Mesendoderm (in vitro differentiated cells): ENCODE measurements at regions not wholly inside any gene's neighbourhood (a gene's known extent, or its start where the extent isn't known, plus 50 kb on each side); places are given as distances from the start of the nearest gene placed in this dataset.

ENCODE experiments used
- DNase-seq: peaks from one replicate; pipeline ENCODE4 v3.0.0; 2013
- H2AK5ac ChIP-seq: 2 replicates; pipeline ENCODE4 v1.6.1; 2013; ENCODE audit warnings: low read length, inconsistent platforms
- H2BK120ac ChIP-seq: 2 replicates; pipeline ENCODE4 v1.6.1; 2013; ENCODE audit warnings: low read depth, mild to moderate bottlenecking, low read length, moderate library complexity, mixed read lengths
- H2BK15ac ChIP-seq: replicated peaks from 2 replicates; pipeline ENCODE4 v1.6.1; 2013; ENCODE audit warnings: low read depth, mild to moderate bottlenecking, moderate library complexity
- H2BK5ac ChIP-seq: 2 replicates; pipeline ENCODE4 v1.6.1; 2013; ENCODE audit warnings: low read length, inconsistent platforms
- H3K18ac ChIP-seq: 2 replicates; pipeline ENCODE4 v1.6.1; 2013; ENCODE audit warnings: mild to moderate bottlenecking, low read length, mixed read lengths
- H3K23ac ChIP-seq: one replicate; pipeline ENCODE4 v1.6.1; 2013; ENCODE audit warnings: low read length
- H3K27ac ChIP-seq: 2 replicates; pipeline ENCODE4 v1.5.1; 2013; ENCODE audit warnings: low read depth, mild to moderate bottlenecking, inconsistent platforms, low read length, moderate library complexity
- H3K27me3 ChIP-seq: 2 replicates; pipeline ENCODE4 v1.6.1; 2013; ENCODE audit warnings: low read length, control low read depth, mild to moderate bottlenecking, inconsistent platforms; ENCODE audit not compliant: insufficient read depth, poor library complexity
- H3K36me3 ChIP-seq: 2 replicates; pipeline ENCODE4 v1.6.1; 2013; ENCODE audit warnings: low read length, inconsistent platforms; ENCODE audit not compliant: control insufficient read depth, insufficient read depth
- H3K4ac ChIP-seq: one replicate; pipeline ENCODE4 v1.6.1; 2013; ENCODE audit warnings: low read depth, mild to moderate bottlenecking, low read length, moderate library complexity
- H3K4me1 ChIP-seq: 2 replicates; pipeline ENCODE4 v1.6.1; 2013; ENCODE audit warnings: low read depth, low read length, inconsistent platforms; ENCODE audit not compliant: control insufficient read depth
- H3K4me2 ChIP-seq: 2 replicates; pipeline ENCODE4 v1.6.1; 2013; ENCODE audit warnings: low read length
- H3K4me3 ChIP-seq: 2 replicates; pipeline ENCODE4 v1.5.1; 2013; ENCODE audit warnings: mild to moderate bottlenecking, low read length
- H3K56ac ChIP-seq: one replicate; pipeline ENCODE4 v1.6.1; 2013; ENCODE audit warnings: low read length
- H3K79me1 ChIP-seq: 2 replicates; pipeline ENCODE4 v1.6.1; 2013; ENCODE audit warnings: low read length, inconsistent platforms
- H3K79me2 ChIP-seq: 2 replicates; pipeline ENCODE4 v1.6.1; 2013; ENCODE audit warnings: mild to moderate bottlenecking, low read length; ENCODE audit not compliant: control insufficient read depth, insufficient read depth
- H3K9ac ChIP-seq: 2 replicates; pipeline ENCODE4 v1.6.1; 2013; ENCODE audit warnings: low read length, inconsistent platforms
- H4K5ac ChIP-seq: one replicate; pipeline ENCODE4 v1.6.1; 2013; ENCODE audit warnings: low read length
- H4K8ac ChIP-seq: one replicate; pipeline ENCODE4 v1.6.1; 2013; ENCODE audit warnings: low read depth, mild to moderate bottlenecking, control low read depth, low read length, moderate library complexity
- WGBS: extraction: QIAGEN DNeasy Blood & Tissue Kit; methylation state at CpG from one replicate; pipeline ENCODE4 v1.1.7; 2013; ENCODE audit warnings: low lambda C conversion rate, missing lambda C conversion rate; ENCODE audit not compliant: insufficient coverage; ENCODE audit errors: extremely low coverage; 5-methylcytosine and 5-hydroxymethylcytosine counted together

- no peaks in the 10 kb centered on the region for H3K27me3 ChIP-seq
- no peak overlapping the region for H3K18ac ChIP-seq
- DNase-seq = no peak
- no peak overlapping the region for H4K8ac ChIP-seq
- no peaks in the 10 kb centered on the region for H3K79me1 ChIP-seq
- no peak overlapping the region for H3K4ac ChIP-seq
- H3K56ac ChIP-seq = no peak overlapping the region
- H2BK120ac ChIP-seq = no peak overlapping the region
- H4K5ac ChIP-seq = no peak overlapping the region
- no peak overlapping the region for H2AK5ac ChIP-seq
- no peak overlapping the region for H3K4me2 ChIP-seq
- no peak overlapping the region for H3K27ac ChIP-seq
- no peak overlapping the region for H3K9ac ChIP-seq
- H3K4me3 ChIP-seq = no peak overlapping the region
- no peak overlapping the region for H3K23ac ChIP-seq
- no peaks in the 10 kb centered on the region for H3K36me3 ChIP-seq
- no peak overlapping the region for H2BK15ac ChIP-seq
- H3K4me1 ChIP-seq = no peaks in the 10 kb centered on the region
- H3K79me2 ChIP-seq = no peaks in the 10 kb centered on the region
- H2BK5ac ChIP-seq = no peak overlapping the region
Measured at GRCh38 chr2:7593360-7593759, 676.1 kb downstream of the RNF144A start.

DNA sequence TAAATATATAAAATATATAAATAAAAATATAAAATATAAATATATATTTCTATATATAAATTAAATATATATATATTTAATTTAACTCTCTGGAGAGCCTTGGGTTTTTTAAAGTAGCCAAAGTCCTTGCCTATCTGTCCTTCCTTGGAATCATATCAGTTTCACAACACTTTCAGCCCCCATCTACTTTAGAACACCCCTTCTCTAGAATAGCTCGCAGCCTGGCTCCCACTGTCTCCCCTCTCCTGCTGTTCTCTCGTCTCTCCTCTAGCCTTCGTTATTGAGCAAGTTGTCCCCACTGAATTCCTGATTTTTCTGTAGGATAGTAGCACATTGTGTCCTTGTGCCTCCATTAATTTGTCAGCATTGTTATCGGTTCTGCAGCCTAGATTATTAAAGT is 677.0 kb downstream of the RNF144A start:
- H3K27ac ChIP-seq = no peak overlapping the region
- no peak overlapping the region for H2BK120ac ChIP-seq
- H2BK5ac ChIP-seq = no peak overlapping the region
- no peaks in the 10 kb centered on the region for H3K27me3 ChIP-seq
- no peak overlapping the region for H2BK15ac ChIP-seq
- no peak overlapping the region for H3K4me2 ChIP-seq
- DNase-seq = peak; percentile 8
- H3K9ac ChIP-seq = no peak overlapping the region
- H3K79me1 ChIP-seq = no peaks in the 10 kb centered on the region
- H3K18ac ChIP-seq = no peak overlapping the region
- H3K23ac ChIP-seq = no peak overlapping the region
- H2AK5ac ChIP-seq = no peak overlapping the region
- no peak overlapping the region for H4K5ac ChIP-seq
- H4K8ac ChIP-seq = no peak overlapping the region
- H3K4me3 ChIP-seq = no peak overlapping the region
- H3K79me2 ChIP-seq = no peaks in the 10 kb centered on the region
- no CpG with 5 or more reads among the region's 4 CpGs for WGBS
- no peak overlapping the region for H3K56ac ChIP-seq
- no peak overlapping the region for H3K4ac ChIP-seq
- H3K36me3 ChIP-seq = no peaks in the 10 kb centered on the region
- H3K4me1 ChIP-seq = no peaks in the 10 kb centered on the region

GRCh38 chr2:7595206-7595605 is 678.0 kb downstream of the RNF144A start:
- H4K8ac ChIP-seq = no peak overlapping the region
- no CpG with 5 or more reads among the region's 3 CpGs for WGBS
- H3K79me1 ChIP-seq = no peaks in the 10 kb centered on the region
- H2BK15ac ChIP-seq = no peak overlapping the region
- H3K36me3 ChIP-seq = no peaks in the 10 kb centered on the region
- no peaks in the 10 kb centered on the region for H3K4me1 ChIP-seq
- no peak overlapping the region for H4K5ac ChIP-seq
- no peak overlapping the region for H2AK5ac ChIP-seq
- H3K4me2 ChIP-seq = no peak overlapping the region
- H3K4ac ChIP-seq = no peak overlapping the region
- no peaks in the 10 kb centered on the region for H3K79me2 ChIP-seq
- no peak overlapping the region for H3K56ac ChIP-seq
- no peak overlapping the region for H3K4me3 ChIP-seq
- no peak overlapping the region for H2BK120ac ChIP-seq
- H2BK5ac ChIP-seq = no peak overlapping the region
- H3K18ac ChIP-seq = no peak overlapping the region
- no peak for DNase-seq
- H3K9ac ChIP-seq = no peak overlapping the region
- no peaks in the 10 kb centered on the region for H3K27me3 ChIP-seq
- no peak overlapping the region for H3K23ac ChIP-seq
- H3K27ac ChIP-seq = no peak overlapping the region

DNA sequence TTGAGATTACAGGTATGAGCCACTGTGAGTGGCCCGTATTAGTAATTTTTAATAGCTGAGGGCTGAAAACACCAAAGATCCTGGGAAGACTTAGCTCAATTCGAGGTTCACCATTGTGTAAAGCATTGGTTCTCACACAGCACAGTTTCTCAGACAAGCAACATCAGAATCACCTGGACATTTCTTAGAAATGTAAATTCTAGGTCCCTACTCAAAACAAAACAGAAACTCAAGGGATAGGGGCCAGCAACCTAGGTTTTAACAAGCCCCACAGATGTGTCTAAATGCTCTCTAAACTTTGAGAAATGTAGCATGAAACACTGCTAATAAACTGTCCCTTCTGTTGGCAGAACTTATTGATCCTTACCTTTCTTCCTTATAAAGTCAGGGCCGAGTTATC is 681.2 kb downstream of the RNF144A start:
- Histone ChIP-seq H4K8ac (no peak overlapping the region), H3K4me3 (no peak overlapping the region), H3K79me1 (no peaks in the 10 kb centered on the region), H3K4ac (no peak overlapping the region), H3K18ac (no peak overlapping the region), H3K4me1 (no peaks in the 10 kb centered on the region), H2BK120ac (no peak overlapping the region), H3K79me2 (no peaks in the 10 kb centered on the region), H3K36me3 (no peaks in the 10 kb centered on the region), H3K27me3 (no peaks in the 10 kb centered on the region), H2BK5ac (no peak overlapping the region), H2AK5ac (no peak overlapping the region), H4K5ac (no peak overlapping the region), H2BK15ac (no peak overlapping the region), H3K4me2 (no peak overlapping the region), H3K56ac (no peak overlapping the region), H3K9ac (no peak overlapping the region), H3K27ac (no peak overlapping the region), H3K23ac (no peak overlapping the region)
- DNase-seq = no peak
- no CpG with 5 or more reads among the region's 3 CpGs for WGBS

DNA sequence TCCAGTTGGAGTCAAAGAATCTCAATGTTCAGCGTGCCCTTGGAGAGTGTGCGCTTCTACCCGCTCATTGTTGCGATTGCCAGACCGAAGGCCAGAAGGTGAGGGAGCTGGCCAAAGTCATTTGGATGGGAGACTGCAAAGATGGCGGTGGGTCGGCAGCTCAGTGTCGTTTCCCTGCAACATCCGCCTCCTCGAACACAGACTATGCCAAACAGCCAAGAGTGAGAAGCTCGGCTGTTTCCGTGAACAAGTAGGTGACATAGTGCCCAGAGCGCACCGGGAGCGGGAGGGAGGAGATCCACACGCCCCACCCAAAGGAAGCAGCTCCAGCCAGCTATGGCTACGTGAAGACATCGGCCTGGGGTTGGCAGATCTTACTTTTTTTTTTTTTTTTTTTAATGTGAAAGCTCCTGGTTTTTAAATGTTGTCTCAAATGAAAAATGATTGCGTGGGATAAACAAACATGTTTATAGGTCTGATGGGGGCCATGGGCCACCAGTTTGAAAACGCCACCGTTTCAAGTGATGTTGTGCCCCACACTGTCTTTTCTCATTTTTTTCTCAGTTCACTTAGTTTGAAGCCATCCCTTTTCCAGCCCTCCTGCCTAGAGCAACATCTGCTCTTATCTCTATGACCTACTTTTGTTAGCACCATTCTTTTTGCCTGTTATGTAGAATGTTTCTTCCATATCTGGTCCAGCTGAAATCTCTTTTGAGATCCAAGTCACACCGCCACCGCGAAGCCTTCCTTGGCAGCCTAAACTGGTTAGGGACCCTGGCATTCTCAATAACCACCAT is 682.4 kb downstream of the RNF144A start:
- H3K79me2 ChIP-seq = no peaks in the 10 kb centered on the region
- WGBS = no CpG with 5 or more reads among the region's 24 CpGs
- H3K36me3 ChIP-seq = no peaks in the 10 kb centered on the region
- H3K4me1 ChIP-seq = no peaks in the 10 kb centered on the region
- H2BK15ac ChIP-seq = no peak overlapping the region
- H3K4me2 ChIP-seq = no peak overlapping the region
- H2BK120ac ChIP-seq = no peak overlapping the region
- no peak overlapping the region for H4K5ac ChIP-seq
- H3K18ac ChIP-seq = no peak overlapping the region
- H3K27me3 ChIP-seq = no peaks in the 10 kb centered on the region
- H3K4me3 ChIP-seq = no peak overlapping the region
- no peak overlapping the region for H3K4ac ChIP-seq
- no peak overlapping the region for H2BK5ac ChIP-seq
- H3K27ac ChIP-seq = no peak overlapping the region
- H3K56ac ChIP-seq = no peak overlapping the region
- H2AK5ac ChIP-seq = no peak overlapping the region
- H3K23ac ChIP-seq = no peak overlapping the region
- H3K9ac ChIP-seq = no peak overlapping the region
- H3K79me1 ChIP-seq = no peaks in the 10 kb centered on the region
- DNase-seq = no peak
- no peak overlapping the region for H4K8ac ChIP-seq

DNA sequence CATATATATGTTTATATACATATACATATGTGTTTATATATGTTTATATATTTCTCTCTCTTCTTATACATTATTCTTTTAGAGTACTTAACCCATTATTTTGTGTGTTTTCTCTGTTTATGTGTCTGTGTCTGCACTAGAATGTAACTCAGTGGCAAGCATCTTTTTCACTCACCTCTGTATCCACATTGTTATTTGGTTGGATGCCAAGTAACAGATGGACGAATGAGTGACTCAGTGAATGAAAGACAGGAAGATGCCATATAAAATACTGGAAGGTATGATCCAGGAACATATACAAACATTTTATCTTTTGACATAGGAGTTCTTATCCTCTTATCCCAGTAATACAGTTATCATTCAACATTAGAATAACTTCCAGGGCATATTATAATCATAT is 684.8 kb downstream of the RNF144A start:
- Histone ChIP-seq H3K23ac (no peak overlapping the region), H3K4me1 (no peaks in the 10 kb centered on the region), H3K4ac (no peak overlapping the region), H2BK5ac (no peak overlapping the region), H2BK120ac (no peak overlapping the region), H2BK15ac (no peak overlapping the region), H3K27ac (no peak overlapping the region), H3K9ac (no peak overlapping the region), H3K36me3 (no peaks in the 10 kb centered on the region), H3K79me1 (no peaks in the 10 kb centered on the region), H2AK5ac (no peak overlapping the region), H3K4me2 (no peak overlapping the region), H3K27me3 (no peaks in the 10 kb centered on the region), H3K4me3 (no peak overlapping the region), H3K56ac (no peak overlapping the region), H4K5ac (no peak overlapping the region), H3K79me2 (no peaks in the 10 kb centered on the region), H4K8ac (no peak overlapping the region), H3K18ac (no peak overlapping the region)
- no CpG with 5 or more reads among the region's 1 CpG for WGBS
- DNase-seq = no peak
